DOHH2 (cell line): ENCODE measurements at regions not wholly inside any gene's neighbourhood (a gene's known extent, or its start where the extent isn't known, plus 50 kb on each side); places are given as distances from the start of the nearest gene placed in this dataset.

Experiments
- H3F3A ChIP-seq: fragments of 200-600 bp; sonication (generic), shearing (Covaris generic); 2 replicates; pipeline ENCODE4 v1.6.0; 2016; ENCODE audit warnings: antibody characterized with exemption, mild to moderate bottlenecking; ENCODE audit not compliant: control insufficient read depth, insufficient read depth
- H3K27ac ChIP-seq: fragments of 200-600 bp; sonication (generic); 2 replicates; pipeline ENCODE4 v1.5.1; 2014; ENCODE audit warnings: low read depth, mild to moderate bottlenecking, low read length, moderate library complexity
- H3K27me3 ChIP-seq: fragments of 200-600 bp; sonication (generic); 2 replicates; pipeline ENCODE4 v1.6.1; 2014; ENCODE audit warnings: mild to moderate bottlenecking, low read length, mixed read lengths; ENCODE audit not compliant: control insufficient read depth
- H3K36me3 ChIP-seq: fragments of 200-600 bp; sonication (generic); 2 replicates; pipeline ENCODE4 v1.6.1; 2014; ENCODE audit warnings: mild to moderate bottlenecking, low read length, moderate library complexity, mixed read lengths; ENCODE audit not compliant: control insufficient read depth
- H3K4me1 ChIP-seq: fragments of 200-600 bp; sonication (generic); 2 replicates; pipeline ENCODE4 v1.6.1; 2014; ENCODE audit warnings: mild to moderate bottlenecking, low read length, mixed read lengths; ENCODE audit not compliant: control insufficient read depth
- H3K4me2 ChIP-seq: fragments of 200-600 bp; sonication (generic); 2 replicates; pipeline ENCODE4 v1.6.0; 2014; ENCODE audit warnings: mild to moderate bottlenecking, low read length, moderate library complexity
- H3K4me3 ChIP-seq: fragments of 200-600 bp; sonication (generic); 2 replicates; pipeline ENCODE4 v1.5.1; 2014; ENCODE audit warnings: mild to moderate bottlenecking, low read length, mixed read lengths
- H3K79me2 ChIP-seq: fragments of 200-600 bp; sonication (generic); 2 replicates; pipeline ENCODE4 v1.6.1; 2014; ENCODE audit warnings: mild to moderate bottlenecking, low read length, mixed read lengths; ENCODE audit not compliant: control insufficient read depth
- H3K9me2 ChIP-seq: fragments of 200-600 bp; sonication (generic); replicated peaks from 2 replicates; pipeline ENCODE4 v1.6.1; 2014; ENCODE audit warnings: mild to moderate bottlenecking, low read length, mixed read lengths; ENCODE audit not compliant: control insufficient read depth
- H3K9me3 ChIP-seq: fragments of 200-600 bp; sonication (generic); 2 replicates; pipeline ENCODE4 v1.6.1; 2014; ENCODE audit warnings: antibody characterized with exemption, low read length, mixed read lengths; ENCODE audit not compliant: control insufficient read depth, insufficient read depth
- H4K20me1 ChIP-seq: fragments of 200-600 bp; sonication (generic); 2 replicates; pipeline ENCODE4 v1.6.0; 2014; ENCODE audit warnings: low read depth, mild to moderate bottlenecking, antibody characterized with exemption, low read length, moderate library complexity; ENCODE audit not compliant: control insufficient read depth, insufficient read depth
- EZH2phosphoT487 ChIP-seq: fragments of 200-600 bp; sonication (generic); IDR thresholded peaks from 2 replicates; pipeline ENCODE4 v1.6.1; 2017; ENCODE audit warnings: borderline replicate concordance, mild to moderate bottlenecking, antibody characterized with exemption, low read length, moderate library complexity, mixed read lengths
- TF ChIP-seq, protein P1 (sequence below): fragments of 200-600 bp; sonication (generic); IDR thresholded peaks from one replicate; pipeline ENCODE4 v1.5.1; 2014; ENCODE audit warnings: antibody characterized with exemption, mild to moderate bottlenecking, low read depth, low read length; ENCODE audit not compliant: poor library complexity, severe bottlenecking

GRCh38 chr20:18989736-18990474 lies 176.3 kb downstream of the SCP2D1 start:
- no peaks in the 10 kb centered on the region for H4K20me1 ChIP-seq
- no peaks in the 10 kb centered on the region for H3K27me3 ChIP-seq
- H3F3A ChIP-seq, result no peaks in the 10 kb centered on the region
- H3K9me3 ChIP-seq, result no peaks in the 10 kb centered on the region
- no peaks in the 10 kb centered on the region for H3K36me3 ChIP-seq
- H3K4me1 ChIP-seq, result no peaks in the 10 kb centered on the region
- H3K27ac ChIP-seq, result no peak overlapping the region
- no peak overlapping the region for H3K4me3 ChIP-seq
- H3K79me2 ChIP-seq, result no peaks in the 10 kb centered on the region
- no peak for TF ChIP-seq EZH2phosphoT487
- TF ChIP-seq, protein P1, sequence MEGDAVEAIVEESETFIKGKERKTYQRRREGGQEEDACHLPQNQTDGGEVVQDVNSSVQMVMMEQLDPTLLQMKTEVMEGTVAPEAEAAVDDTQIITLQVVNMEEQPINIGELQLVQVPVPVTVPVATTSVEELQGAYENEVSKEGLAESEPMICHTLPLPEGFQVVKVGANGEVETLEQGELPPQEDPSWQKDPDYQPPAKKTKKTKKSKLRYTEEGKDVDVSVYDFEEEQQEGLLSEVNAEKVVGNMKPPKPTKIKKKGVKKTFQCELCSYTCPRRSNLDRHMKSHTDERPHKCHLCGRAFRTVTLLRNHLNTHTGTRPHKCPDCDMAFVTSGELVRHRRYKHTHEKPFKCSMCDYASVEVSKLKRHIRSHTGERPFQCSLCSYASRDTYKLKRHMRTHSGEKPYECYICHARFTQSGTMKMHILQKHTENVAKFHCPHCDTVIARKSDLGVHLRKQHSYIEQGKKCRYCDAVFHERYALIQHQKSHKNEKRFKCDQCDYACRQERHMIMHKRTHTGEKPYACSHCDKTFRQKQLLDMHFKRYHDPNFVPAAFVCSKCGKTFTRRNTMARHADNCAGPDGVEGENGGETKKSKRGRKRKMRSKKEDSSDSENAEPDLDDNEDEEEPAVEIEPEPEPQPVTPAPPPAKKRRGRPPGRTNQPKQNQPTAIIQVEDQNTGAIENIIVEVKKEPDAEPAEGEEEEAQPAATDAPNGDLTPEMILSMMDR, result no peak
- no peak overlapping the region for H3K4me2 ChIP-seq
- no peaks in the 10 kb centered on the region for H3K9me2 ChIP-seq

GRCh38 chr20:18991012-18991411 lies 177.4 kb downstream of the SCP2D1 start:
- no peaks in the 10 kb centered on the region for H3K36me3 ChIP-seq
- H3F3A ChIP-seq, result no peaks in the 10 kb centered on the region
- no peaks in the 10 kb centered on the region for H3K79me2 ChIP-seq
- no peaks in the 10 kb centered on the region for H3K27me3 ChIP-seq
- no peak overlapping the region for H3K4me2 ChIP-seq
- H3K27ac ChIP-seq, result no peak overlapping the region
- no peaks in the 10 kb centered on the region for H3K4me1 ChIP-seq
- H4K20me1 ChIP-seq, result no peaks in the 10 kb centered on the region
- no peak for TF ChIP-seq EZH2phosphoT487
- H3K9me2 ChIP-seq, result no peaks in the 10 kb centered on the region
- no peak overlapping the region for H3K4me3 ChIP-seq
- H3K9me3 ChIP-seq, result no peaks in the 10 kb centered on the region

DNA sequence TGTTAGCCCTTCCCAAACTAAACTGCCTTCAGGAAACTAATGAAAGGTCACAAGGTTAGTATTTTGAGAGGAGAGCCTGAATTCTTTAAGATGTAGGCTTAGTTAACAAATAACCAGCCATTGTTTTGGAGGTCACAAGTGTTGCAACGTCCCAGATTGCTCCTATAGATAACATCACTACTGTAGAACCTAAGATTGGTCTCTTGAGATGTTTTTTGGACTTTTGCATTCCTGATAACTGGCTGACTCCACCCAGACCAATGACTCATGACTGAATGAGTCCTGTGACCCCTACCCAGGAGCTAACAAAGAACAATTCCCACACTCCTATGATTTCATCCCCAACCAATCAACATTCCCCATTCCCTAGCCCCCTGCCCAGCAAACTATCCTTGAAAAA lies 178.8 kb downstream of the SCP2D1 start:
- Histone ChIP-seq H4K20me1 (no peaks in the 10 kb centered on the region), H3K9me3 (no peaks in the 10 kb centered on the region), H3K36me3 (no peaks in the 10 kb centered on the region), H3K4me3 (no peak overlapping the region), H3K4me2 (no peak overlapping the region), H3K4me1 (no peaks in the 10 kb centered on the region), H3F3A (no peaks in the 10 kb centered on the region), H3K27ac (no peak overlapping the region), H3K9me2 (no peaks in the 10 kb centered on the region), H3K79me2 (no peaks in the 10 kb centered on the region), H3K27me3 (no peaks in the 10 kb centered on the region)
- TF ChIP-seq EZH2phosphoT487, result no peak
- TF ChIP-seq, protein P1, result no peak

GRCh38 chr20:18995455-18995854 lies 181.9 kb downstream of the SCP2D1 start:
- no peaks in the 10 kb centered on the region for H3F3A ChIP-seq

More at GRCh38 chr20:18995455-18995854, 181.9 kb downstream of the SCP2D1 start:
- Histone ChIP-seq H3K4me3 (no peak overlapping the region), H3K9me2 (no peaks in the 10 kb centered on the region), H3K9me3 (no peaks in the 10 kb centered on the region), H4K20me1 (no peaks in the 10 kb centered on the region), H3K36me3 (no peaks in the 10 kb centered on the region), H3K27me3 (no peaks in the 10 kb centered on the region), H3K27ac (no peak overlapping the region), H3K4me2 (no peak overlapping the region), H3K79me2 (no peaks in the 10 kb centered on the region), H3K4me1 (no peaks in the 10 kb centered on the region)
- TF ChIP-seq EZH2phosphoT487, result no peak
- TF ChIP-seq, protein P1, result no peak
